HG03175 (cell line): ENCODE measurements at regions not wholly inside any gene's neighbourhood (a gene's known extent, or its start where the extent isn't known, plus 50 kb on each side); places are given as distances from the start of the nearest gene placed in this dataset.

Source experiments
- ATAC-seq: cut with Tn5 transposase; IDR thresholded peaks from one replicate; pipeline ENCODE4 v1.9.1; 2021; ENCODE audit warnings: mild to moderate bottlenecking, moderate library complexity; ENCODE audit not compliant: unreplicated experiment

DNA sequence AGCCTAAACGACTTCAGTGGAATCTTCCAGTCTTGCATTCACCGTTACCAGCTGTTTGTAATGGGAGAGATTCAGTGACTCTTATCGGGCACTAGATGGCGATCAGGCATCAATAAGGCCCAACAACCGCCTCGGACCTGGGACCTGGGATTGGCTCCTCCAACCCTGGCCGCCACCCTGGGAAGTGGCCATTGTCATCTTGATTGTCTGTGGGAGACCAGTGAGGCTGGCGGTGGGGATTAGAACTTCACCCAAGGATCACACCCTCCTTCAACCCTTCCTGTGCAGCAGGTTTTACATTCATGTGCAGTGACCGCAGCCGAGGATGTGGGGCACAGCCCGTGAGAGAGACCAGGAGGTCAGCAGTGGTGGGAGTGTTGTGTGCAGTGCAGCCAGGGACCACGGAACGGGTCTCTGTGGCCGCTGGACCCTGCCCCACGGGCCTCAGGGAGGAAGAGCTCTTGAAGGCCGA lies 85.3 kb downstream of the SPP2 start:
- no peak for ATAC-seq

DNA sequence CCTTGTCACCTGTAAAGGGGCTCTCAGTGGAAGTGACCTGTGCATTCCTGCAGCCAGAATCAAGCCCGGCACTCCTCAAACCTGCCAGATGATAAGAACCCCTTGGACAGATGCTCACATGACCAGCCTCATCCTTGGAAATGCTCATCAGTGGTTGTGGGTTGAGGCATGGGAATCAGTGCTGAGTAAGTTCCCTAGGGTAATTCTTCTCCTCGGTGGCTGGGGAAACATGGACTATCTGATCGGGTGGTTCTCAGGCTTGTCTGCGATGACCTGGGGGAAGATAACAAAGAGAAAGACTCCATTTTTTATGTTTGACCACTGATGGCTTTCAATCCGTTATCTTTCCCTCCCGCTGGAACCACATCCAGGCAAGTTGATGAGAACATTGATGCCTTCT lies 84.0 kb downstream of the SPP2 start:
- ATAC-seq: no peak

DNA sequence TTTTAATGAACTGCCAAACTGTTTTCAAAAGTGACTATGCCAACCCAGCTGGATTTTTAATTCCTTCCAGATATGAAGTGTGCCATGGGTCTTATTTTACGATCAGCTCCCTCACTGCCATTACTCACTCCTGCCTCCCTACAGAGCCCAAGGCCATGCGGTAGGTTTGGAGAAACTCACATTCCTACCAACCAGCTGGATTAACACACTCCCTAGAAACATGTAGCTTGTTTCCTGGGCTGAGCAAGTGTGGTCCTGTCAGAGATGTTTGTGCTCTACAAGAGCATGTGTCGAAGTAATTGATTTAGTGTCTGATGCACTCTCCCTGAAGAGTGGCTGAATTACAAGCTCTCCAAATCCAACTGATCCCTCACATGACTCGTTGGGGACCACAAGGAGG lies 82.5 kb downstream of the SPP2 start:
- ATAC-seq: no peak

DNA sequence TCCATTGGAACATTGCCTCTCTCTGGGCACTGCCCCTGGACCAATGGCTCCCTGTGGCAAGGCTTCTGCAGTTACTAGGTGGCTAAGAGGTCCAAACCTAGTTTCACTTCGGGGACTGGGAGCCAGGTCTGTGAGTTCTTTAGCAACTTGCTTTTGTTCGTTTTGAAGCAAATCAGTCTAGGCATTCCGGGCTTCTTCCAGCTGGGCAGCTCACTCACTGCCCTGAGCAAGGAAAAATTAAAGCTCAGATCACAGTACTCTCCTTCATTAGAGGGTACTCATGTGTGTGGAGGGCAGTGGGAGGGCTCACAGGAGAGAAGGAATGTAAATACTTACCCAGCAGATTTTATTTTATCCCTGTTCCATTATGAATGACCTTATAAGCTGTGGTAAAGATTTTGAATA lies 80.3 kb downstream of the SPP2 start:
- ATAC-seq: no peak

DNA sequence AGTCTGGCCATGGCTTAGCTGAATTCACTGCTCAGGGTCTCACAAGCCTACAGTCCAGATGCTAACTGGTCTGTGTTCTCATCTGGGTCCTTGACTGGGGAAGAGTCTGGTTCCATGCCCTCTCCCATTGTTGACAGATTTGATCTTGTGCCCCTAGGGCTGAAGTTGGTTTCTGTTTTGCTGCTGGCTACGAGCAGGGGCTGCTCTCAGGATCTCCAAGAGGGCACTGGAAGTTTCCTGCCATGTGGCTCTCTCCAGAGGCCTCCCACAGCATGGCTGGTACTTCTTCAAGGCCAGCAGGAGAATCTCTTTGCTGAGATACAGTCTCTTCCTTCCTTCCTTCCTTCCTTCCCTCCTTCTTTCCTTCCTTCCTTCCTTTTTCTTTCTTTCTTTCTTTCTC lies 78.1 kb downstream of the SPP2 start:
- ATAC-seq: no peak
